ENCODE measurements at regions not wholly inside any gene's neighbourhood (a gene's known extent, or its start where the extent isn't known, plus 50 kb on each side); places are given as distances from the start of the nearest gene placed in this dataset.

- no peak for TF ChIP-seq CTCF (IDR thresholded peaks at IDR 0.05)
- intact Hi-C loops (cut with DNase I): no loop called here
- 83 to 88% methylated on average over 5 of the region's 5 CpGs for WGBS, 2 donors
- peaks cover 0 to 9% (median 0%) of the 10 kb centered on the region in 11 donors for H3K9me3 ChIP-seq
- no peak overlapping the region for H3K27ac ChIP-seq
- H3K36me3 ChIP-seq: no peaks in the 10 kb centered on the region
- H3K4me3 ChIP-seq: no peak overlapping the region
- H3K27me3 ChIP-seq: no peaks in the 10 kb centered on the region
- H3K4me1 ChIP-seq: peaks cover 3 to 15% (median 11%) of the 10 kb centered on the region in 9 donors
- DNase-seq: no peak
- ATAC-seq: no peak
These were observed 137.1 kb downstream of the ADAMTS15 start for GRCh38 chr11:130585545-130585944.

GRCh38 chr11:130587658-130588057, 139.2 kb downstream of the ADAMTS15 start:
- H3K9me3 ChIP-seq: peaks cover 0 to 11% (median 0%) of the 10 kb centered on the region in 11 donors
- no peaks in the 10 kb centered on the region for H3K36me3 ChIP-seq
- H3K27me3 ChIP-seq: no peaks in the 10 kb centered on the region
- peaks cover 0 to 4% (median 0%) of the 10 kb centered on the region in 9 donors for H3K4me1 ChIP-seq
- H3K4me3 ChIP-seq: no peak overlapping the region
- ATAC-seq: peak in 5 of 8 donors; percentile 38 to 79 (median 65)
- intact Hi-C loops (cut with DNase I): no loop called here
- DNase-seq: no peak
- no peak for TF ChIP-seq CTCF (IDR thresholded peaks at IDR 0.05)
- H3K27ac ChIP-seq: no peak overlapping the region
- WGBS, 2 donors: 48 to 77% methylated on average over 4 of the region's 4 CpGs

GRCh38 chr11:130588471-130588870, 140.0 kb downstream of the ADAMTS15 start:
- 95% methylated on average over 2 of the region's 2 CpGs for WGBS, 2 donors
- Histone ChIP-seq H3K27ac (no peak overlapping the region), H3K36me3 (no peaks in the 10 kb centered on the region), H3K9me3 (peaks cover 0 to 11% (median 0%) of the 10 kb centered on the region in 11 donors), H3K4me1 (no peaks in the 10 kb centered on the region), H3K4me3 (no peak overlapping the region), H3K27me3 (no peaks in the 10 kb centered on the region)
- intact Hi-C loops (cut with DNase I): no loop called here
- no peak for TF ChIP-seq CTCF (IDR thresholded peaks at IDR 0.05)
- DNase-seq: no peak
- ATAC-seq: no peak

GRCh38 chr11:130592056-130592455, 143.6 kb downstream of the ADAMTS15 start:
- Histone ChIP-seq H3K27ac (no peak overlapping the region), H3K4me3 (no peak overlapping the region), H3K9me3 (peaks cover 0 to 7% (median 0%) of the 10 kb centered on the region in 11 donors), H3K36me3 (no peaks in the 10 kb centered on the region), H3K27me3 (no peaks in the 10 kb centered on the region), H3K4me1 (no peaks in the 10 kb centered on the region)
- ATAC-seq: no peak
- DNase-seq: no peak
- no peak for TF ChIP-seq CTCF (IDR thresholded peaks at IDR 0.05)
- 22 to 44% methylated on average over 2 of the region's 2 CpGs for WGBS, 2 donors
- intact Hi-C loops (cut with DNase I): no loop called here

Measured in heart right ventricle (tissue), 16 donors.